HEK293 (cell line): ENCODE measurements at regions not wholly inside any gene's neighbourhood (a gene's known extent, or its start where the extent isn't known, plus 50 kb on each side); places are given as distances from the start of the nearest gene placed in this dataset.
A peak's percentile ranks its signal among the peaks of the same experiment; 100 is the strongest.

Experiments used
- BCL11B ChIP-seq: fragments of 450-650 bp; formaldehyde crosslinking; IDR thresholded peaks from 2 replicates; pipeline ENCODE4 v1.5.1; 2016; ENCODE audit warnings: low read depth, missing biosample characterization, missing genetic modification characterization
- GLIS2 ChIP-seq: fragments of 450-650 bp; formaldehyde crosslinking; IDR thresholded peaks from 2 replicates; pipeline ENCODE4 v1.5.1; 2016; ENCODE audit warnings: missing biosample characterization, missing genetic modification characterization
- HOXD13 ChIP-seq: sonication (generic); formaldehyde crosslinking; IDR thresholded peaks from 2 replicates; pipeline ENCODE4 v1.8.0; 2022; ENCODE audit warnings: missing genetic modification reagents, borderline replicate concordance
- KLF16 ChIP-seq: fragments of 450-650 bp; formaldehyde crosslinking; IDR thresholded peaks from 2 replicates; pipeline ENCODE4 v1.5.1; 2017; ENCODE audit warnings: missing biosample characterization, missing genetic modification characterization
- MEIS1 ChIP-seq: sonication (generic); formaldehyde crosslinking; IDR thresholded peaks from 2 replicates; pipeline ENCODE4 v1.8.1; 2022; ENCODE audit warnings: missing genetic modification reagents, mild to moderate bottlenecking, borderline replicate concordance
- PRDM2 ChIP-seq: fragments of 450-650 bp; formaldehyde crosslinking; IDR thresholded peaks from 2 replicates; pipeline ENCODE4 v1.5.1; 2016; ENCODE audit warnings: missing biosample characterization, missing genetic modification characterization, borderline replicate concordance
- REST ChIP-seq: fragments of 450-650 bp; formaldehyde crosslinking; IDR thresholded peaks from 2 replicates; pipeline ENCODE4 v1.5.1; 2016; ENCODE audit warnings: missing biosample characterization, missing genetic modification characterization
- ZEB2 ChIP-seq: fragments of 450-650 bp; formaldehyde crosslinking; IDR thresholded peaks from 2 replicates; pipeline ENCODE4 v1.5.1; 2016; ENCODE audit warnings: missing biosample characterization, missing genetic modification characterization
- ZNF112 ChIP-seq: fragments of 450-650 bp; formaldehyde crosslinking; IDR thresholded peaks from 2 replicates; pipeline ENCODE4 v1.5.0; 2017; ENCODE audit warnings: missing biosample characterization, missing genetic modification characterization
- ZNF114 ChIP-seq: fragments of 450-650 bp; formaldehyde crosslinking; IDR thresholded peaks from 2 replicates; pipeline ENCODE4 v1.5.0; 2017; ENCODE audit warnings: missing biosample characterization, missing genetic modification characterization
- ZNF175 ChIP-seq: fragments of 450-650 bp; formaldehyde crosslinking; IDR thresholded peaks from 2 replicates; pipeline ENCODE4 v1.5.1; 2016; ENCODE audit warnings: missing biosample characterization, missing genetic modification characterization
- ZNF2 ChIP-seq: fragments of 450-650 bp; formaldehyde crosslinking; IDR thresholded peaks from 2 replicates; pipeline ENCODE4 v1.5.1; 2016; ENCODE audit warnings: missing biosample characterization, missing genetic modification characterization
- ZNF324 ChIP-seq: fragments of 450-650 bp; formaldehyde crosslinking; IDR thresholded peaks from 2 replicates; pipeline ENCODE4 v1.5.1; 2016; ENCODE audit warnings: missing biosample characterization, missing genetic modification characterization
- ZNF335 ChIP-seq: fragments of 450-650 bp; formaldehyde crosslinking; conservative IDR thresholded peaks from 2 replicates; pipeline ENCODE4 v1.5.1; 2016; ENCODE audit warnings: missing biosample characterization, missing genetic modification characterization
- ZNF354C ChIP-seq: fragments of 450-650 bp; formaldehyde crosslinking; IDR thresholded peaks from 2 replicates; pipeline ENCODE4 v1.5.1; 2016; ENCODE audit warnings: missing biosample characterization, missing genetic modification characterization, low read depth, borderline replicate concordance
- ZNF426 ChIP-seq: fragments of 450-650 bp; formaldehyde crosslinking; IDR thresholded peaks from 2 replicates; pipeline ENCODE4 v1.5.1; 2017; ENCODE audit warnings: missing biosample characterization, missing genetic modification characterization, mild to moderate bottlenecking, inconsistent platforms, moderate library complexity
- ZNF473 ChIP-seq: fragments of 450-650 bp; formaldehyde crosslinking; IDR thresholded peaks from 2 replicates; pipeline ENCODE4 v1.5.1; 2017; ENCODE audit warnings: missing biosample characterization, missing genetic modification characterization
- ZNF501 ChIP-seq: fragments of 450-650 bp; formaldehyde crosslinking; IDR thresholded peaks from 2 replicates; pipeline ENCODE4 v1.5.1; 2016; ENCODE audit warnings: missing biosample characterization, missing genetic modification characterization
- ZNF514 ChIP-seq: fragments of 450-650 bp; formaldehyde crosslinking; IDR thresholded peaks from 2 replicates; pipeline ENCODE4 v1.5.1; 2016; ENCODE audit warnings: missing biosample characterization, missing genetic modification characterization
- ZNF548 ChIP-seq: fragments of 450-650 bp; formaldehyde crosslinking; IDR thresholded peaks from 2 replicates; pipeline ENCODE4 v1.5.1; 2016; ENCODE audit warnings: missing biosample characterization, missing genetic modification characterization
- ZNF560 ChIP-seq: fragments of 450-650 bp; formaldehyde crosslinking; IDR thresholded peaks from 2 replicates; pipeline ENCODE4 v1.5.1; 2017; ENCODE audit warnings: missing biosample characterization, missing genetic modification characterization, borderline replicate concordance
- ZNF621 ChIP-seq: fragments of 450-650 bp; formaldehyde crosslinking; IDR thresholded peaks from 2 replicates; pipeline ENCODE4 v1.5.1; 2017; ENCODE audit warnings: missing biosample characterization, missing genetic modification characterization
- ZNF776 ChIP-seq: fragments of 450-650 bp; formaldehyde crosslinking; IDR thresholded peaks from 2 replicates; pipeline ENCODE4 v1.5.0; 2017; ENCODE audit warnings: missing biosample characterization, missing genetic modification characterization, borderline replicate concordance
- ZNF830 ChIP-seq: fragments of 450-650 bp; IDR thresholded peaks from 2 replicates; pipeline ENCODE4 v1.5.0; 2018; ENCODE audit warnings: missing biosample characterization, missing genetic modification characterization, low read depth, mild to moderate bottlenecking, moderate library complexity
- TF ChIP-seq, protein P1 (sequence below): fragments of 450-650 bp; formaldehyde crosslinking; IDR thresholded peaks from 2 replicates; pipeline ENCODE4 v1.5.1; 2016; ENCODE audit warnings: missing biosample characterization, missing genetic modification characterization
- TF ChIP-seq, protein P2 (sequence below): fragments of 450-650 bp; formaldehyde crosslinking; IDR thresholded peaks from 2 replicates; pipeline ENCODE4 v1.5.1; 2017; ENCODE audit warnings: missing biosample characterization, missing genetic modification characterization
- TF ChIP-seq, protein P3 (sequence below): fragments of 450-650 bp; formaldehyde crosslinking; IDR thresholded peaks from 2 replicates; pipeline ENCODE4 v1.5.1; 2017; ENCODE audit warnings: missing biosample characterization, missing genetic modification characterization

DNA sequence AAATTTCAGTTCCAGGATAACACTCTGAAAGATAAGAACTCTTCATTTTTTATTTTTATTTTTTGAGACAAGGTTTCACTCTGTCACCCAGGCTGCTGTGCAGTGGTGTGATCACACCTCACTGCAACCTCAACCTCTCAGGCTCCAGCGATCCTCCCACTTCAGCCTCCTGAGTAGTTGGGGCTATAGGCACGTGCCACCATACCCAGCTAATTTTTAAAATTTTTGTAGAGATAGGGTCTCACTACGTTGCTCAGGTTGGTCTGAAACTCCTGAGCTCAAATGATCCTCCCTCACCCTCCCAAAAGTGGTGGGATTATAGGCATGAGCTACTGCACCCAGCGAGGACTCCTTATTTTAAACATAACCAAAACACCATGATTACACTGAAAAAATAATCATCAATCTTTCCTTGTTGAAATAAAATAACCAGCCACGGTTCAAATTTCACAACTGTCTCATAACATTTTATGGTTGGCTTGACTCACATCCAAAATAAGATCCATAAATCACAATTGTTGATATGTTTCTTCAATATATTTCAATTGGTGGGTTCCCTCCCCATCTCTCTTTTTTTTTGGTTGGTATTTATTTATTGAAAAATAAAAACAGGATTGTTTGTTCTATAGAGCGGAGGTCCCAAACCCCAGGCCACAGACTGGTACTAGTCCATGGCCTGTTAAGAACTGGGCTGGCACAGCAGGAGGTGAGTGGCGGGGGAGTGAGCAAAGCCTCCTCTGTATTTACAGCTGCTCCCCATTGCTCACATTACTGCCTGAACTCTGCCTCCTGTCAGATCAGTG lies 60.1 kb upstream of the FAM171A1 start (continued):
- TF ChIP-seq ZNF114 (tag by site-specific recombination) (no peak), ZNF621 (no peak), ZNF2 (tag by site-specific recombination) (no peak), ZNF830 (tag by site-specific recombination) (no peak), ZNF548 (no peak), KLF16 (tag by site-specific recombination) (no peak), REST (tag by site-specific recombination) (no peak), ZNF560 (tag by site-specific recombination) (no peak), MEIS1 (CRISPR knock-in tag) (no peak), HOXD13 (no peak), ZNF112 (tag by site-specific recombination) (no peak), ZNF473 (no peak), ZNF514 (tag by site-specific recombination) (no peak), BCL11B (tag by site-specific recombination) (peak; percentile 80), ZNF175 (tag by site-specific recombination) (no peak), GLIS2 (tag by site-specific recombination) (no peak), ZNF501 (no peak), ZEB2 (tag by site-specific recombination) (peak; percentile 87), ZNF354C (no peak), ZNF776 (no peak), ZNF335 (tag by site-specific recombination) (0 out of 2 replicates have a peak, but pooled peaks have one; percentile 44), ZNF426 (tag by site-specific recombination) (no peak; the same call in 1 of the 2 replicates), PRDM2 (tag by site-specific recombination) (no peak), ZNF324 (no peak)
- TF ChIP-seq, protein P1, sequence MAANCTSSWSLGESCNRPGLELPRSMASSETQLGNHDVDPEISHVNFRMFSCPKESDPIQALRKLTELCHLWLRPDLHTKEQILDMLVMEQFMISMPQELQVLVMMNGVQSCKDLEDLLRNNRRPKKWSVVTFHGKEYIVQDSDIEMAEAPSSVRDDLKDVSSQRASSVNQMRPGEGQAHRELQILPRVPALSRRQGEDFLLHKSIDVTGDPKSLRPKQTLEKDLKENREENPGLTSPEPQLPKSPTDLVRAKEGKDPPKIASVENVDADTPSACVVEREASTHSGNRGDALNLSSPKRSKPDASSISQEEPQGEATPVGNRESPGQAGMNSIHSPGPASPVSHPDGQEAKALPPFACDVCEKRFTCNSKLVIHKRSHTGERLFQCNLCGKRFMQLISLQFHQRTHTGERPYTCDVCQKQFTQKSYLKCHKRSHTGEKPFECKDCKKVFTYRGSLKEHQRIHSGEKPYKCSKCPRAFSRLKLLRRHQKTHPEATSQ (tag by site-specific recombination) = no peak
- TF ChIP-seq, protein P2, sequence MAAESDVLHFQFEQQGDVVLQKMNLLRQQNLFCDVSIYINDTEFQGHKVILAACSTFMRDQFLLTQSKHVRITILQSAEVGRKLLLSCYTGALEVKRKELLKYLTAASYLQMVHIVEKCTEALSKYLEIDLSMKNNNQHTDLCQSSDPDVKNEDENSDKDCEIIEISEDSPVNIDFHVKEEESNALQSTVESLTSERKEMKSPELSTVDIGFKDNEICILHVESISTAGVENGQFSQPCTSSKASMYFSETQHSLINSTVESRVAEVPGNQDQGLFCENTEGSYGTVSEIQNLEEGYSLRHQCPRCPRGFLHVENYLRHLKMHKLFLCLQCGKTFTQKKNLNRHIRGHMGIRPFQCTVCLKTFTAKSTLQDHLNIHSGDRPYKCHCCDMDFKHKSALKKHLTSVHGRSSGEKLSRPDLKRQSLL (tag by site-specific recombination) = no peak
- TF ChIP-seq, protein P3, sequence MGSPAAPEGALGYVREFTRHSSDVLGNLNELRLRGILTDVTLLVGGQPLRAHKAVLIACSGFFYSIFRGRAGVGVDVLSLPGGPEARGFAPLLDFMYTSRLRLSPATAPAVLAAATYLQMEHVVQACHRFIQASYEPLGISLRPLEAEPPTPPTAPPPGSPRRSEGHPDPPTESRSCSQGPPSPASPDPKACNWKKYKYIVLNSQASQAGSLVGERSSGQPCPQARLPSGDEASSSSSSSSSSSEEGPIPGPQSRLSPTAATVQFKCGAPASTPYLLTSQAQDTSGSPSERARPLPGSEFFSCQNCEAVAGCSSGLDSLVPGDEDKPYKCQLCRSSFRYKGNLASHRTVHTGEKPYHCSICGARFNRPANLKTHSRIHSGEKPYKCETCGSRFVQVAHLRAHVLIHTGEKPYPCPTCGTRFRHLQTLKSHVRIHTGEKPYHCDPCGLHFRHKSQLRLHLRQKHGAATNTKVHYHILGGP = peak; percentile 74
